Endothelial cell of umbilical vein (primary cell): ENCODE measurements at regions not wholly inside any gene's neighbourhood (a gene's known extent, or its start where the extent isn't known, plus 50 kb on each side); places are given as distances from the start of the nearest gene placed in this dataset.

ENCODE experiments used
- BruUV-seq: library from RNA; stranded (reverse); fragments of 400-500 nt; replicated peaks from 2 replicates; lab custom pipeline; 2021; lab: Mats Ljungman, UMichigan
- CTCF ChIA-PET: fragments of 300-600, 350-600 bp; sonication (Branson Sonifier 250); formaldehyde crosslinking; loops from one replicate; lab custom pipeline; 2021; ENCODE audit warnings: antibody characterized with exemption, inconsistent platforms; lab: Charles Lee
- POLR2A ChIA-PET: fragments of 300-600, 350-600 bp; sonication (Branson Sonifier 250); formaldehyde crosslinking; loops from one replicate; lab custom pipeline; 2021; ENCODE audit warnings: antibody characterized with exemption, inconsistent platforms; lab: Charles Lee
- DNase-seq: peaks from one replicate; pipeline ENCODE4 v3.0.0-alpha.2; 2011; ENCODE audit warnings: low read depth, low spot score
- FAIRE-seq: peaks from 2 replicates; lab custom pipeline; 2011; peaks lifted over from hg19 to GRCh38; lab: Jason Lieb, UNC
- H2AFZ ChIP-seq: 2 replicates; pipeline ENCODE4 v1.6.0; 2012; ENCODE audit warnings: low read depth, low read length, control low read depth, inconsistent platforms
- H3K27ac ChIP-seq: 2 replicates; pipeline ENCODE4 v1.5.1; 2011; ENCODE audit warnings: low read depth, mild to moderate bottlenecking, control low read depth, low read length, moderate library complexity; ENCODE audit not compliant: insufficient read depth
- H3K27me3 ChIP-seq, 2 experiments: 2 replicates each; pipeline versions ENCODE4 v1.6.0 to v1.6.1; 2011; ENCODE audit warnings: low read length in 2 of 2, mixed read lengths in 1 of 2; ENCODE audit not compliant: control insufficient read depth in 2 of 2, insufficient read depth in 2 of 2
- H3K36me3 ChIP-seq, 2 experiments: 2 replicates in 1 of 2; 3 replicates in 1 of 2; pipeline ENCODE4 v1.5.1; 2011; ENCODE audit warnings: low read length in 2 of 2, mild to moderate bottlenecking in 1 of 2, moderate library complexity in 1 of 2; ENCODE audit not compliant: control insufficient read depth in 2 of 2, insufficient read depth in 2 of 2; ENCODE audit errors: extremely low read depth in 1 of 2
- H3K4me1 ChIP-seq: 3 replicates; pipeline ENCODE4 v1.5.1; 2011; ENCODE audit warnings: mild to moderate bottlenecking, low read length; ENCODE audit not compliant: control insufficient read depth, insufficient read depth; ENCODE audit errors: extremely low read depth
- H3K4me2 ChIP-seq: 2 replicates; pipeline ENCODE4 v1.6.1; 2011; ENCODE audit warnings: low read length, control low read depth, mixed read lengths; ENCODE audit not compliant: insufficient read depth
- H3K4me3 ChIP-seq, 3 experiments: fragments of 200-600 bp in 1 of 3; sonication (generic), shearing (Covaris generic) in 1 of 3; replicated peaks in 1 of 3; 2 replicates each; pipeline ENCODE4 v1.5.1; 2011 to 2016; ENCODE audit warnings: control low read depth in 3 of 3, low read length in 3 of 3, mild to moderate bottlenecking in 2 of 3, inconsistent platforms in 1 of 3, low read depth in 1 of 3, moderate library complexity in 1 of 3; ENCODE audit not compliant: insufficient read depth in 1 of 3
- H3K79me2 ChIP-seq: 2 replicates; pipeline ENCODE4 v1.6.0; 2012; ENCODE audit warnings: low read length, inconsistent platforms; ENCODE audit not compliant: control insufficient read depth, insufficient read depth
- H3K9ac ChIP-seq: replicated peaks from 2 replicates; pipeline ENCODE3; 2011; ENCODE audit warnings: low read length, control low read depth; ENCODE audit not compliant: insufficient read depth; ENCODE audit errors: extremely low read depth
- H3K9me1 ChIP-seq: replicated peaks from 3 replicates; pipeline ENCODE4 v1.6.0; 2011; ENCODE audit warnings: mild to moderate bottlenecking, low read length; ENCODE audit not compliant: control insufficient read depth, insufficient read depth; ENCODE audit errors: extremely low read depth
- H3K9me3 ChIP-seq: replicated peaks from 2 replicates; pipeline ENCODE4 v1.5.1; 2012; ENCODE audit warnings: low read length, inconsistent platforms; ENCODE audit not compliant: control insufficient read depth, insufficient read depth
- H4K20me1 ChIP-seq: replicated peaks from 2 replicates; pipeline ENCODE3; 2011; ENCODE audit warnings: mild to moderate bottlenecking, low read length; ENCODE audit not compliant: control insufficient read depth, insufficient read depth; ENCODE audit errors: extremely low read depth
- EZH2 ChIP-seq: IDR thresholded peaks from 2 replicates; pipeline ENCODE4 v1.6.1; 2012; ENCODE audit warnings: borderline replicate concordance, low read depth, mild to moderate bottlenecking, moderate library complexity, low read length, inconsistent platforms; ENCODE audit not compliant: severe bottlenecking
- FOS ChIP-seq: IDR thresholded peaks from 2 replicates; pipeline ENCODE4 v1.6.1; 2011; ENCODE audit warnings: mild to moderate bottlenecking, low read length, moderate library complexity, borderline replicate concordance; ENCODE audit not compliant: insufficient read depth
- GATA2 ChIP-seq: IDR thresholded peaks from 2 replicates; pipeline ENCODE4 v1.7.0; 2011; ENCODE audit warnings: low read depth, mild to moderate bottlenecking, moderate library complexity, mixed read lengths, low read length; ENCODE audit not compliant: insufficient read length, insufficient read depth
- JUN ChIP-seq: IDR thresholded peaks from 2 replicates; pipeline ENCODE4 v1.6.1; 2011; ENCODE audit warnings: borderline replicate concordance, low read depth; ENCODE audit not compliant: insufficient read length, insufficient read depth
- MAX ChIP-seq: IDR thresholded peaks from 2 replicates; pipeline ENCODE4 v1.6.1; 2011; ENCODE audit not compliant: insufficient read depth, insufficient read length
- MYC ChIP-seq: IDR thresholded peaks from one replicate; pipeline ENCODE4 v1.6.1; 2011; ENCODE audit warnings: mild to moderate bottlenecking, low read depth, low read length
- POLR2A ChIP-seq: IDR thresholded peaks from 2 replicates; pipeline ENCODE4 v1.6.1; 2012; ENCODE audit warnings: low read depth, mild to moderate bottlenecking, control low read depth, low read length
- POLR2AphosphoS5 ChIP-seq: IDR thresholded peaks from 2 replicates; pipeline ENCODE4 v1.6.1; 2012; ENCODE audit warnings: low read depth, mild to moderate bottlenecking, control low read depth, low read length, moderate library complexity; ENCODE audit not compliant: insufficient read depth
- dilution Hi-C: fragments of 300-500 bp; cut with MboI; formaldehyde crosslinking; loops from one replicate; pipeline ENCODE4 v1.15.0; 2019; ENCODE audit warnings: low sequenced_read_pairs; ENCODE audit not compliant: extremely low pct_ligation_motif_present
- intact Hi-C: fragments of 100-400 bp; cut with micrococcal nuclease; formaldehyde crosslinking; loops from one replicate; pipeline ENCODE4 v1.10.0; 2022
- TF ChIP-seq, protein P1 (sequence below), 2 donors: IDR thresholded peaks; 1 replicate in 1 of 2; 2 replicates in 1 of 2; pipeline ENCODE4 v1.5.1; 2011; ENCODE audit warnings: low read length in 2 of 2, mild to moderate bottlenecking in 2 of 2, moderate library complexity in 2 of 2, control low read depth in 1 of 2, inconsistent platforms in 1 of 2, low read depth in 1 of 2; ENCODE audit not compliant: insufficient read depth in 1 of 2; ENCODE audit errors: extremely low read depth in 1 of 2

GRCh38 chr11:69908511-69909220 is 89.5 kb upstream of the FGF3 start:
- Histone ChIP-seq H3K9me3 (no peaks in the 10 kb centered on the region), H3K27ac (no peak overlapping the region), H3K36me3 (no peaks in the 10 kb centered on the region), H3K4me3 (no peak overlapping the region), H3K9me1 (no peaks in the 10 kb centered on the region), H3K9ac (no peak overlapping the region), H2AFZ (no peak overlapping the region), H3K4me2 (no peak overlapping the region), H3K4me1 (no peaks in the 10 kb centered on the region), H4K20me1 (no peaks in the 10 kb centered on the region), H3K79me2 (no peaks in the 10 kb centered on the region), H3K27me3 (no peaks in the 10 kb centered on the region)
- FAIRE-seq (no peak), DNase-seq (no peak)
- intact Hi-C loops = no loop called here
- no TSS peak for BruUV-seq
- ChIA-PET CTCF (interaction anchor here (0.7 to 5.9 kb wide), 14 partner anchors 7 to 296 kb away, joined by 3 to 50 read pairs (median 4); no protein-coding TSS in a partner anchor), POLR2A (no interaction called here)
- TF ChIP-seq, protein P1, sequence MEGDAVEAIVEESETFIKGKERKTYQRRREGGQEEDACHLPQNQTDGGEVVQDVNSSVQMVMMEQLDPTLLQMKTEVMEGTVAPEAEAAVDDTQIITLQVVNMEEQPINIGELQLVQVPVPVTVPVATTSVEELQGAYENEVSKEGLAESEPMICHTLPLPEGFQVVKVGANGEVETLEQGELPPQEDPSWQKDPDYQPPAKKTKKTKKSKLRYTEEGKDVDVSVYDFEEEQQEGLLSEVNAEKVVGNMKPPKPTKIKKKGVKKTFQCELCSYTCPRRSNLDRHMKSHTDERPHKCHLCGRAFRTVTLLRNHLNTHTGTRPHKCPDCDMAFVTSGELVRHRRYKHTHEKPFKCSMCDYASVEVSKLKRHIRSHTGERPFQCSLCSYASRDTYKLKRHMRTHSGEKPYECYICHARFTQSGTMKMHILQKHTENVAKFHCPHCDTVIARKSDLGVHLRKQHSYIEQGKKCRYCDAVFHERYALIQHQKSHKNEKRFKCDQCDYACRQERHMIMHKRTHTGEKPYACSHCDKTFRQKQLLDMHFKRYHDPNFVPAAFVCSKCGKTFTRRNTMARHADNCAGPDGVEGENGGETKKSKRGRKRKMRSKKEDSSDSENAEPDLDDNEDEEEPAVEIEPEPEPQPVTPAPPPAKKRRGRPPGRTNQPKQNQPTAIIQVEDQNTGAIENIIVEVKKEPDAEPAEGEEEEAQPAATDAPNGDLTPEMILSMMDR (IDR thresholded peaks at IDR 0.05; ENCODE audit: extremely low read depth in 1 of 2, insufficient read depth in 1 of 2, low read depth in 1 of 2, low read length in 2 of 2) = no peak
- TF ChIP-seq POLR2A (no peak), JUN (no peak), EZH2 (no peak), GATA2 (no peak), MYC (no peak), FOS (no peak), POLR2AphosphoS5 (no peak), MAX (no peak)
- dilution Hi-C loops = loop anchor here (25.0 kb wide), 1 partner anchor 279 kb away; no protein-coding TSS in a partner anchor
